Spleen (tissue), 11 donors: ENCODE measurements at regions not wholly inside any gene's neighbourhood (a gene's known extent, or its start where the extent isn't known, plus 50 kb on each side); places are given as distances from the start of the nearest gene placed in this dataset.

Source experiments
- DNase-seq: peaks from one replicate; pipeline ENCODE4 v3.0.0-alpha.2; 2020
- H3K27ac ChIP-seq, 8 donors: fragments of 200-600 bp; sonication (generic) in 7 of 8; 1 replicate in 4 of 8; 2 replicates in 4 of 8; pipeline versions ENCODE4 v1.5.0 to v1.8.0; 2016 to 2021; ENCODE audit warnings: inconsistent platforms in 4 of 8, mild to moderate bottlenecking in 4 of 8, moderate library complexity in 1 of 8
- H3K27me3 ChIP-seq, 7 donors: fragments of 200-600 bp; sonication (generic) in 6 of 7; replicated peaks in 1 of 7; 1 replicate in 4 of 7; 2 replicates in 3 of 7; pipeline versions ENCODE4 v1.5.0 to v1.8.0; 2016 to 2021; ENCODE audit warnings: inconsistent platforms in 3 of 7, mild to moderate bottlenecking in 1 of 7
- H3K36me3 ChIP-seq, 6 donors: fragments of 200-600 bp; sonication (generic) in 5 of 6; 1 replicate in 4 of 6; 2 replicates in 2 of 6; pipeline versions ENCODE4 v1.5.0 to v1.8.0; 2016 to 2021; ENCODE audit warnings: inconsistent platforms in 2 of 6
- H3K4me1 ChIP-seq, 6 donors: fragments of 200-600 bp; sonication (generic) in 5 of 6; 1 replicate in 3 of 6; 2 replicates in 3 of 6; pipeline versions ENCODE4 v1.5.0 to v1.8.0; 2016 to 2021; ENCODE audit warnings: inconsistent platforms in 3 of 6
- H3K4me3 ChIP-seq, 8 donors: fragments of 200-600 bp; sonication (generic) in 7 of 8; 1 replicate in 4 of 8; 2 replicates in 4 of 8; pipeline versions ENCODE4 v1.5.0 to v1.8.0; 2016 to 2021; ENCODE audit warnings: inconsistent platforms in 4 of 8, mild to moderate bottlenecking in 4 of 8, moderate library complexity in 2 of 8
- H3K9me3 ChIP-seq, 8 donors: fragments of 200-600 bp; sonication (generic) in 7 of 8; 1 replicate in 4 of 8; 2 replicates in 4 of 8; pipeline versions ENCODE4 v1.5.0 to v1.8.0; 2016 to 2021; ENCODE audit warnings: inconsistent platforms in 4 of 8
- POLR2A ChIP-seq, 3 donors: fragments of 450-650 bp; IDR thresholded peaks; one replicate each; pipeline ENCODE4 v1.5.1; 2017; ENCODE audit warnings: antibody characterized with exemption in 3 of 3, mild to moderate bottlenecking in 1 of 3
- POLR2AphosphoS5 ChIP-seq, 3 donors: sonication (generic); formaldehyde crosslinking; IDR thresholded peaks; one replicate each; pipeline ENCODE4 v1.5.1; 2017; ENCODE audit warnings: antibody characterized with exemption in 3 of 3
- WGBS, 5 donors: extraction: QIAGEN DNeasy Blood & Tissue Kit in 3 of 5; methylation state at CpG; one replicate each; pipeline versions ENCODE4 v1.1.5 to v1.1.7; 2013 to 2018; 5-methylcytosine and 5-hydroxymethylcytosine counted together
- intact Hi-C: fragments of 100-400 bp; cut with DNase I; formaldehyde crosslinking; loops from one replicate; pipeline ENCODE4 v1.15.0; 2023; ENCODE audit warnings: low total_unique reads
- TF ChIP-seq, protein P1 (sequence below), 11 experiments: fragments of 200-600 bp in 7 of 11; fragments of 450-650 bp in 4 of 11; sonication (generic) in 4 of 11; IDR thresholded peaks in 8 of 11; conservative IDR thresholded peaks in 3 of 11; 1 replicate in 7 of 11; 2 replicates in 4 of 11; pipeline versions ENCODE4 v1.4.0 to v1.8.0; 2016 to 2021; ENCODE audit warnings: antibody characterized with exemption in 11 of 11, inconsistent platforms in 4 of 11, mild to moderate bottlenecking in 1 of 11
- donor health status: healthy with polysubstance abuse.
- donor health status: DM: no; HTN: no; CAD: no; lungs with moderate emphysema.
- donor health status: DM: no; HTN: no; CAD: no.
- donor health status: Bipolar disorder and iron deficiency.
- donor health status: healthy.
- donor health status: DM: no; HTN: no; CAD: no.
- donor health status: DM: yes; HTN: yes; CAD: no.

- peak overlapping the region; percentile 22 to 73 (median 48) for H3K4me3 ChIP-seq
Measured at GRCh38 chr12:107320033-107320928, 226.9 kb upstream of the CRY1 start.

GRCh38 chr12:107320929-107321631 lies 227.7 kb upstream of the CRY1 start:
- TF ChIP-seq POLR2AphosphoS5 (IDR thresholded peaks at IDR 0.05) = peak in 1 of 3 donors; percentile 32
- no peak for TF ChIP-seq POLR2A (IDR thresholded peaks at IDR 0.05)
- TF ChIP-seq, protein P1, sequence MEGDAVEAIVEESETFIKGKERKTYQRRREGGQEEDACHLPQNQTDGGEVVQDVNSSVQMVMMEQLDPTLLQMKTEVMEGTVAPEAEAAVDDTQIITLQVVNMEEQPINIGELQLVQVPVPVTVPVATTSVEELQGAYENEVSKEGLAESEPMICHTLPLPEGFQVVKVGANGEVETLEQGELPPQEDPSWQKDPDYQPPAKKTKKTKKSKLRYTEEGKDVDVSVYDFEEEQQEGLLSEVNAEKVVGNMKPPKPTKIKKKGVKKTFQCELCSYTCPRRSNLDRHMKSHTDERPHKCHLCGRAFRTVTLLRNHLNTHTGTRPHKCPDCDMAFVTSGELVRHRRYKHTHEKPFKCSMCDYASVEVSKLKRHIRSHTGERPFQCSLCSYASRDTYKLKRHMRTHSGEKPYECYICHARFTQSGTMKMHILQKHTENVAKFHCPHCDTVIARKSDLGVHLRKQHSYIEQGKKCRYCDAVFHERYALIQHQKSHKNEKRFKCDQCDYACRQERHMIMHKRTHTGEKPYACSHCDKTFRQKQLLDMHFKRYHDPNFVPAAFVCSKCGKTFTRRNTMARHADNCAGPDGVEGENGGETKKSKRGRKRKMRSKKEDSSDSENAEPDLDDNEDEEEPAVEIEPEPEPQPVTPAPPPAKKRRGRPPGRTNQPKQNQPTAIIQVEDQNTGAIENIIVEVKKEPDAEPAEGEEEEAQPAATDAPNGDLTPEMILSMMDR (IDR thresholded peaks at IDR 0.05 in 8 of 11, conservative IDR thresholded peaks at IDR 0.05 in 3 of 11) = no peak
- Histone ChIP-seq H3K4me3 (peak overlapping the region in 7 of 8 donors; percentile 24 to 73 (median 49)), H3K27ac (peak overlapping the region in 3 of 8 donors; percentile 30 to 69 (median 63)), H3K27me3 (peaks cover 0 to 84% (median 44%) of the 10 kb centered on the region in 7 donors), H3K9me3 (no peaks in the 10 kb centered on the region), H3K4me1 (peaks cover 18 to 59% (median 44%) of the 10 kb centered on the region in 6 donors), H3K36me3 (no peaks in the 10 kb centered on the region)
- intact Hi-C loops = no loop called here
- DNase-seq = peak; percentile 80
- 0 to 2% (median 0%) methylated on average over 34 to 42 of the region's 42 CpGs for WGBS, 5 donors

More at GRCh38 chr12:107320033-107320928, 226.9 kb upstream of the CRY1 start:
- H3K4me1 ChIP-seq = peaks cover 18 to 59% (median 44%) of the 10 kb centered on the region in 6 donors
- intact Hi-C loops = no loop called here
- WGBS, 5 donors = 1 to 4% (median 1%) methylated on average over 18 to 49 of the region's 49 CpGs
- H3K36me3 ChIP-seq = no peaks in the 10 kb centered on the region
- TF ChIP-seq, protein P1 (IDR thresholded peaks at IDR 0.05 in 8 of 11, conservative IDR thresholded peaks at IDR 0.05 in 3 of 11) = no peak
- TF ChIP-seq POLR2AphosphoS5 (IDR thresholded peaks at IDR 0.05) = peak in 2 of 3 donors; percentile 12 to 57
- H3K27ac ChIP-seq = peak overlapping the region in 3 of 8 donors; percentile 30 to 69 (median 63)
- peak; percentile 86 for DNase-seq
- no peaks in the 10 kb centered on the region for H3K9me3 ChIP-seq
- H3K27me3 ChIP-seq = peaks cover 0 to 83% (median 44%) of the 10 kb centered on the region in 7 donors

DNA sequence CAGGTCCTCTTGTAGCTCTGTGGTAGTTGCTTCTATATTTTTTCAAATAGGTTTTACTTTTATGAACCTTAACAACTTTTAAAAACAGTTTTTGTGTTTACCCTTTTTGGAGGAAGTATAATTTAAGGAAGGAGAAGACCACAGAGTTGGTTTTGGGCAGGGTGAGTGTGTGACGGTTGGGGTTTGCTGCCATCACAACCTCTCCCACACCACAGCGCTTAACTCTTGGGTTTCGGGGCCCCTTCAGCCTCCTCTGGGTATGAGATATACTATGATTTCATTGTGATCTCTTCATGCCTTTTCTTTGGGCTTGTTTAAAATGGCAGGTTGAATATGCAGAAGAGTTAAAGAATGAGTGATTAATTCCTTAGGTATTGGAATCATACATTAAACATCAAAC lies 228.7 kb upstream of the CRY1 start:
- WGBS, 5 donors = 20 to 51% (median 25%) methylated on average over 3 of the region's 3 CpGs
- intact Hi-C loops = no loop called here
- DNase-seq = no peak
- no peaks in the 10 kb centered on the region for H3K36me3 ChIP-seq
- H3K9me3 ChIP-seq = no peaks in the 10 kb centered on the region
- peak overlapping the region in 1 of 8 donors; percentile 73 for H3K4me3 ChIP-seq
- TF ChIP-seq POLR2AphosphoS5 (IDR thresholded peaks at IDR 0.05) (no peak), POLR2A (IDR thresholded peaks at IDR 0.05) (no peak)
- H3K27me3 ChIP-seq = peaks cover 0 to 88% (median 44%) of the 10 kb centered on the region in 7 donors
- peaks cover 18 to 59% (median 44%) of the 10 kb centered on the region in 6 donors for H3K4me1 ChIP-seq
- H3K27ac ChIP-seq = peak overlapping the region in 2 of 8 donors; percentile 30 to 63

GRCh38 chr12:107325075-107325608 lies 231.8 kb upstream of the CRY1 start:
- H3K27me3 ChIP-seq = peaks cover 0 to 83% (median 19%) of the 10 kb centered on the region in 7 donors
- H3K4me1 ChIP-seq = peaks cover 5 to 38% (median 19%) of the 10 kb centered on the region in 6 donors
- no peak overlapping the region for H3K4me3 ChIP-seq
- 35 to 68% (median 51%) methylated on average over 2 of the region's 2 CpGs for WGBS, 5 donors
- H3K36me3 ChIP-seq = no peaks in the 10 kb centered on the region
- no peak for TF ChIP-seq POLR2A (IDR thresholded peaks at IDR 0.05)
- TF ChIP-seq POLR2AphosphoS5 (IDR thresholded peaks at IDR 0.05) = no peak
- TF ChIP-seq, protein P1 (IDR thresholded peaks at IDR 0.05 in 8 of 11, conservative IDR thresholded peaks at IDR 0.05 in 3 of 11) = no peak
- intact Hi-C loops = no loop called here
- DNase-seq = no peak
- no peaks in the 10 kb centered on the region for H3K9me3 ChIP-seq
- H3K27ac ChIP-seq = no peak overlapping the region
